Lower leg skin (tissue), 4 donors: ENCODE measurements at regions not wholly inside any gene's neighbourhood (a gene's known extent, or its start where the extent isn't known, plus 50 kb on each side); places are given as distances from the start of the nearest gene placed in this dataset.
"Not testable (repeated sequence)": the region's sequence is repeated elsewhere in the genome, so short reads cannot be mapped to it uniquely, and the experiment has no call there.

Experiments
- DNase-seq, 2 donors: peaks; one replicate each; pipeline ENCODE4 v3.0.0-alpha.2; 2019; ENCODE audit warnings: low spot score in 2 of 2
- H3K4me3 ChIP-seq: fragments of 200-600 bp; sonication (generic); 2 replicates; pipeline ENCODE4 v1.5.1; 2017; ENCODE audit warnings: mild to moderate bottlenecking, low read depth; ENCODE audit not compliant: poor library complexity, severe bottlenecking
- CTCF ChIP-seq, 3 donors: fragments of 450-650 bp; IDR thresholded peaks; one replicate each; pipeline ENCODE4 v1.5.1; 2016; ENCODE audit warnings: antibody characterized with exemption in 3 of 3, mild to moderate bottlenecking in 3 of 3, moderate library complexity in 2 of 3
- POLR2A ChIP-seq, 2 donors: fragments of 450-650 bp; IDR thresholded peaks; one replicate each; pipeline ENCODE4 v1.6.1; 2016 to 2017; ENCODE audit warnings: antibody characterized with exemption in 2 of 2, mild to moderate bottlenecking in 1 of 2, moderate library complexity in 1 of 2
- WGBS, 2 donors: methylation state at CpG; one replicate each; pipeline ENCODE4 v1.1.5; 2018; 5-methylcytosine and 5-hydroxymethylcytosine counted together
- intact Hi-C: fragments of 100-400 bp; cut with DNase I; formaldehyde crosslinking; loops from one replicate; pipeline ENCODE4 v1.15.0; 2023; ENCODE audit warnings: low total_unique reads

GRCh38 chr13:19088416-19088815, 93.2 kb downstream of the TUBA3C start:
- H3K4me3 ChIP-seq, result no peak overlapping the region
- DNase-seq, result no peak
- 68 to 80% methylated on average over 8 of the region's 8 CpGs for WGBS, 2 donors
- TF ChIP-seq POLR2A (IDR thresholded peaks at IDR 0.05) (no peak), CTCF (IDR thresholded peaks at IDR 0.05) (no peak)
- intact Hi-C loops, result no loop called here

- WGBS, 2 donors, result 90 to 97% methylated on average over 12 of the region's 12 CpGs
- no peak overlapping the region for H3K4me3 ChIP-seq
- intact Hi-C loops, result no loop called here
- TF ChIP-seq CTCF (IDR thresholded peaks at IDR 0.05) (no peak), POLR2A (IDR thresholded peaks at IDR 0.05) (no peak)
- DNase-seq, result no peak
Measured at GRCh38 chr13:19085876-19086275, 95.7 kb downstream of the TUBA3C start.

GRCh38 chr13:19085258-19085657, 96.4 kb downstream of the TUBA3C start:
- no peak for TF ChIP-seq POLR2A (IDR thresholded peaks at IDR 0.05)
- no peak for TF ChIP-seq CTCF (IDR thresholded peaks at IDR 0.05)
- intact Hi-C loops, result no loop called here
- DNase-seq, result no peak
- WGBS, 2 donors, result 54 to 58% methylated on average over 3 of the region's 3 CpGs
- no peak overlapping the region for H3K4me3 ChIP-seq

GRCh38 chr13:19083340-19083739, 98.3 kb downstream of the TUBA3C start:
- TF ChIP-seq POLR2A (IDR thresholded peaks at IDR 0.05) (no peak), CTCF (IDR thresholded peaks at IDR 0.05) (no peak)
- intact Hi-C loops, result no loop called here
- no peak for DNase-seq
- no peak overlapping the region for H3K4me3 ChIP-seq
- 71 to 79% methylated on average over 3 of the region's 3 CpGs for WGBS, 2 donors

- no peak overlapping the region for H3K4me3 ChIP-seq
- TF ChIP-seq POLR2A (IDR thresholded peaks at IDR 0.05) (no peak), CTCF (IDR thresholded peaks at IDR 0.05) (no peak)
- no peak for DNase-seq
- intact Hi-C loops, result no loop called here
- WGBS, 2 donors, result 74 to 76% methylated on average over 7 of the region's 7 CpGs
Measured at GRCh38 chr13:19075418-19075817, 106.2 kb downstream of the TUBA3C start.

GRCh38 chr13:19074519-19074918, 107.1 kb downstream of the TUBA3C start:
- intact Hi-C loops, result no loop called here
- TF ChIP-seq POLR2A (IDR thresholded peaks at IDR 0.05) (no peak), CTCF (IDR thresholded peaks at IDR 0.05) (no peak)
- H3K4me3 ChIP-seq, result no peak overlapping the region
- DNase-seq, result no peak
- 86 to 89% methylated on average over 8 of the region's 8 CpGs for WGBS, 2 donors

GRCh38 chr13:19074106-19074505, 107.5 kb downstream of the TUBA3C start:
- 66 to 73% methylated on average over 6 of the region's 6 CpGs for WGBS, 2 donors
- H3K4me3 ChIP-seq, intact Hi-C loops: not testable (repeated sequence)

GRCh38 chr13:19072956-19073706, 108.5 kb downstream of the TUBA3C start:
- WGBS, 2 donors, result 74 to 79% methylated on average over 11 of the region's 11 CpGs
- intact Hi-C loops, H3K4me3 ChIP-seq: not testable (repeated sequence)
- DNase-seq, result peak in 1 of 2 donors; percentile 53

More at GRCh38 chr13:19074106-19074505, 107.5 kb downstream of the TUBA3C start:
- peak in 1 of 2 donors; percentile 50 for DNase-seq
